Stimulated activated CD4-positive, alpha-beta T cell treated with anti-CD3 and anti-CD28 coated beads, TNF-alpha, amount 100 ng/mL, for 48 hours (primary cell): ENCODE measurements at regions not wholly inside any gene's neighbourhood (a gene's known extent, or its start where the extent isn't known, plus 50 kb on each side); places are given as distances from the start of the nearest gene placed in this dataset.

ENCODE experiments used
- DNase-seq, 3 donors: peaks; one replicate each; pipeline ENCODE4 v3.0.0-alpha.2; 2020; ENCODE audit warnings: low read depth in 3 of 3

DNA sequence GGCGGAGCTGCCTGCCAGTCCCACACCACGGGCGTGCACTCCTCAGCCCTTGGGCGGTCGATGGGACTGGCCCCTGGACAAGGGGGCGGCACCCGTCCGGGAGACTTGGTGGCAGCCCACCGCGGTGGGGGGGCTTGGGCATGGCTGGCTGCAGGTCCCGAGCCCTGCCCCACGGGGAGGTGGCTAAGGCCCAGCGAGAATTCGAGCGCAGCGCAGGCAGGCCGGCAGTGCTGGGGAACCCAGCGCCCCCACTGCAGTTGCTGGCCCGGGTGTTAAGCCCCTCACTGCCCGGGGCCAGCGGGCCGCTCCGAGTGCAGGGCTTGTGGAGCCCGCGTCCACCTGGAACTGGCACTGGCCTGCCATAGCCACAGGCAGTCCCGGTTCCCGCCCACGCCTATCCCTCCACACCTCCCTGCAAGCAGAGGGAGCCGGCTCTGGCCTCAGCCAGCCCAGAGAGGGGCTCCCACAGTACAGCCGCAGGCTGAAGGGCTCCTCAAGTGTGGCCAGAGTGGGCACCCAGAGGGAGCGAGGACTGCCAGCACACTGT, 742.9 kb upstream of the DDX18 start:
- DNase-seq = no peak

GRCh38 chr2:117074756-117075155, 739.7 kb upstream of the DDX18 start:
- DNase-seq = no peak

GRCh38 chr2:117085256-117085655, 729.2 kb upstream of the DDX18 start:
- DNase-seq = no peak

DNA sequence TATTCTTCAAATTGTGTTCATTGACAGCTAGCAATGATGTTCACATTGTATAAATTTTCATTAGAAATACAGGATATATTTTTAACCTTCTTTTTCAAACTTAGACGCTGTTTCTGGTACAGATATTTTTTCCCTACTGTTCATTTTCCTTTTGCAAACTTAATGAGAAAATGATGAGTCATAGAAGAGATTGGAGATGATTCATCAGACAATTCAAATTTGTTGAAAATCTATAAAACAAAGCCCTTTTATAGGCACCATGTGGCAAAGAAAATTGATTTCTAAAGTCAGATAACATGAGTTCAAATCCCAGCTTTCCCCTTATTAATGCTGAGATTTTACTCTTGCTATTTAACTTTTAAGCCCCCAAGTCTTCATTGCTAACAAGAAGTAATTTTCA, 728.8 kb upstream of the DDX18 start:
- no peak for DNase-seq

GRCh38 chr2:117086174-117086942, 728.1 kb upstream of the DDX18 start:
- DNase-seq = no peak

DNA sequence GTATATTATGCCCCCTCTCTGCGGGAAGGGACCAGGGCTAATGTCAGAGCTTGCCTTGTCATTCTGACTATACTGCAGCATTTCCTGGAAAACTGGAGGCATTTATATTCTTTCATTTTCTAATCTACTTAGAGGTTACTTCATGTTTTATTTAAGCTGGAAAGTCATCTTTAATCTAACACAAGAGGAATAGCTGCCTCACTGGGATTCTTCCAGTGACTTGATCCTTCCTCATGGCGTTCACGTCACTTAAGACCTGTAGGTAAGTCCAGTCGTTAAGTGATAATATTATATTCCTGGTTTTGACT, 727.6 kb upstream of the DDX18 start:
- no peak for DNase-seq

DNA sequence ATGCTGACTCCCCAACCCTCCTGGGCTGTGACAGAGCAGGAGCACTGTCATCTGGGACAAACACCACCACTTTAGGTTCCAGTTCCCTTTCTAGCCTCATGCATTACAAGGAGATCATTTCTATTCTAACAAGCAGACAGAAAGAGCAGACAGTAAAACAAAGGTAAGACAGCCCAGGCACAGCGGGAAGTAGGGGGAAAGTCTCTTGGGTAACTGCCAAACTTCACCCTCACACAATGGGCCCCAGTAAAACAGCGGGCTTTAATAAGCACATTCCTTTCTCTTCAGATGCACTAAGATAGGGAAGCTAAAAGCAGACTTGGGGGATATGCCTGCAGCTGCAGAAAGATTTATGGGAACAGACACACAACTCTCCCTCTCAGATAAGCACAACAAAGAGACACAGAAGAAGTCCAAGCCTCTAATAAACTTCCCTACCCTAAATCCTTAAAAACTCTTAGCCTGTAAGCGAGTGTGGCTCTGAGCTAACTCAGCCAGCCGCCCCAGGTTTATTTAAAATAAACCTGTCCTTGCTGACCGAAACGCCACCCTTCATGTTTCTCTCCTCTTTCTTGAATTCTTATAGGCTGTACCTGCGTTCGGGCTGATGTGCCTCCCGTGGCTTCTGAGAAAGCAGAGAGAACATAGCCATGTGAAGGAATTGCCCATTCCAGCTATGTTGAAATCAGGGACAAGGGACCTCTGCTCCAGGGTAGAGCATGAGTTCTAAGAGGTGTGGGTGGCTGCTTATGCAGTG, 726.8 kb upstream of the DDX18 start:
- no peak for DNase-seq

DNA sequence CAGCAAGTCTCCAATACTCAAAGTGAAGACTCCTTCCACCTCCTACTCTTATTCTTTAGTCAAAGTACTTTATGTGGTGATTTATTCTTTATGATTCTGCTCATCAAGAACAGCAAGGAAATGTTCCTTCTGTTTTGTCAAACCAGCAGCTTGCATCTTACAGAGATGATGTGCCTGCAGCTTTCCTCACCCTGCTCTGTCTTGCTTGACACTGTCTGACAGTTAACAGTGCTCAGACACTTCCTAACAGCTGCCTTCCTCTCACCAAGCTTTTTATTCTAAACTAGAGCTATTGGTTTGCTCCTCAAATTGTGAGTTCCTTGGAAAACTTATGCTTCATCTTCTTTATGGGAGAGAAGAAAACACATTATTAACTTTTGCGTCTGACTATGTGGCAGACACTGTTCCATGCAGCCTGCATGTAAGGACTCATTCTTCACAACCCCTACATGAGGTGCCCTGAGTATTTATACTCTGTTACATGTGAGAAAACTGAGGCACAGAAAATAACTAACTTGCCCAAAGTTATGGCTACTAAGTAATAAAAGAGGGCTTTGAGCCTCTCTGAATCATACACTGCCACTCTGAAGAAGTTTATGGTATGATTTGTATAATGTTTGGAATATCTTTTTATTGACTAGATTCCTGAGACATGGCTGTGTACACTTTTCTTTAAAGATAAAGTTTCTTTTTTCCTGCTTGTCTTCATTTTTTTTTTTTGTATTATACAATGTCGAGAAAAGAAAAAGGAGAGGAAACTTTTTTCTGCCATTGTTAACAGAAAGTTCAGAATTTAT, 723.3 kb upstream of the DDX18 start:
- DNase-seq = no peak

- no peak for DNase-seq
These were observed 712.9 kb upstream of the DDX18 start for GRCh38 chr2:117101613-117102012.

GRCh38 chr2:117108741-117109267, 705.7 kb upstream of the DDX18 start:
- no peak for DNase-seq

- no peak for DNase-seq
These were observed 695.5 kb upstream of the DDX18 start for GRCh38 chr2:117118994-117119393.

DNA sequence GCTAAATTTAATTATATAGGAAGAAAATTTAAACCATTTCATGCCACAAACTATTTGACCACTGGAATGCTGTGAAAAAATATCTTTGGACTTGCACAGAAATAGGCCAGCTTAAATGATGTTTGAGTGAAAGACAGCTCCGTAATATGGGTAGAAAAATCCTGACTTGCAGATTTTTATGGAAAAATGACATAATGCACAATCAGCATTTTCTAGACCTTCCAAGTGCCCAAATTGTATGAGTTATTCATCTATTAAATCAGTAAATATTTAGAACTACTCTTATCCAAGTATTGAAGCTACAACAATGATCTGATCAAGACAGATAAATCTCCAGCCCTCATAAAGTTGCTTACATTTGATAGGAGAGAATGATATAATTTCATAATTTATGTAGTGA, 691.1 kb upstream of the DDX18 start:
- no peak for DNase-seq

DNA sequence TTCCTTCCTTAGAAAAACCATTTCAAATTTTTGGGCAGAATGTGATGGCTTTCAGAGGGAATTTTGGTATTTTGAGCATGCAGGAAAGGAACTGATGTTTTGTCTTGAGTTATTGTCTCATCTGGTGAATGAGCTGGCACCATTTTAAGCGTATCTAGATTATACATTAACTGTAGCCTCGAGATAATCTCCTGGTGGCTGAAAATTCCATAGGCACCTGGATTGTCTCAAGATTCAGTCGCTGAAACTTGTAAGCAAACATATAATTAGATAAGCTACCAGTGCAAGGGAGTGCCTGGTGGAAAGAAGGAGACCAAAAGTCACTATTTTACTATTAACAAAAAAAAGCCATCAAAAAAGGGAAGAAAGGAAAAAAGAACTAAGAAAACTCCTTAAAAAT, 687.8 kb upstream of the DDX18 start:
- DNase-seq = no peak

DNA sequence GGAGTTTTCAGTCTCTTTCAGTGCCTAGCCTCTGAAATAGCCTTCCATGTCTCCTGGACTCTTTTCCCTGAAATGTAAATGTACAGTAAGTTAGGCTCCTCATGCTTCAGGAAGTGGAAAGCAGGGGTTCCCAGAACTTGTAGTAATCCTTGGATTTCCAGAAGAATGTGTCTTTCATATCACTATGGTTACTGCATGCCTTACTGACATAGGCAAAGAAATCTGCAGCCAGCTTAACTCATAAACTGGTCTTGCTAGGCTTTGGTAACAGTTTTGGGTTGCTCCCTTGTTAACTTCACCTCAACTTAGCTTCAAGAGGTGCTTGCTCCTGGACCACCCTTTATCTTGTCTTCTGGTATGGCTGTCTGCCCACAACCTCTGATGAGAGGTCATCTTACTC, 686.8 kb upstream of the DDX18 start:
- no peak for DNase-seq

DNA sequence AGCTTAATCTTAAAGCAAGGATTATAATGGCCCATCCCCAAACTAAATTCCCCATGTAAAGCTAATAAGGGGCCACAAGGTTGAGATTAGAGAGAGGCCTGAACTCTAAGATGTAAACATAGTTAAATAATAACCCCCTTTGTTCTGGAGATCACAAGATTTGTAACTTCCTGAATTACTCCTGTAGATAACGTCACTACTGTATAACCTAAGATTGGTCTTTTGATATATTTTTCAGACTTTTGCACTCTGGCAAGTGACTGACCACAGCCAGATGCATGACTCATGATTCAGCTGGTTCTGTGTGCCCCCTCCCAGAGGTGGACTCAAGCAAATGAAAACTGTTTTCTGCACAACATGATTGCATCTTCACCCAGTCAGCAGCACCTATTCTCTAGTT, 686.0 kb upstream of the DDX18 start:
- no peak for DNase-seq

- DNase-seq = no peak
These were observed 677.1 kb upstream of the DDX18 start for GRCh38 chr2:117137371-117137770.

- no peak for DNase-seq
These were observed 645.3 kb upstream of the DDX18 start for GRCh38 chr2:117169036-117169765.

DNA sequence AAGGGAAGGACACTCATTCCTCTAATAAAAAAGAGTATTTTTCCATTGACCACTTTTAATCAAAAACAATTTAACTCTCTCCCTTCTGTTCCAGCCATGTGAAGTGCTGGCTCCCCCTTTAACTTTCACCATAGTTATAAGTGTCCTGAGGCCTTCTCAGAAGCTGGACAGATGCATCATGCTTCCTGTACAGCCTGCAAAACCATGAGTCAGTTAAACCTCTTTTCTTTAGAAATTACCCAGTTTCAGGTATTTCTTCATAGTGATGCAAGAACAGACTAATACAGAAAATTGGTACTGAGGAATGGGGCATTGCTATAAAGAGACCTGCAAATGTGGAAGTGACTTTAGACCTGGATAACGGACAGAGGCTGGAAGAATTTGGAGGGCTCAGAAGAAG, 643.6 kb upstream of the DDX18 start:
- DNase-seq = no peak

- no peak for DNase-seq
These were observed 635.1 kb upstream of the DDX18 start for GRCh38 chr2:117179405-117179804.

- no peak for DNase-seq
These were observed 623.5 kb upstream of the DDX18 start for GRCh38 chr2:117190856-117191559.

GRCh38 chr2:117195381-117195780, 619.1 kb upstream of the DDX18 start:
- DNase-seq = no peak
